Stimulated activated CD8-positive, alpha-beta memory T cell treated with anti-CD3 and anti-CD28 coated beads, Interleukin-2, amount 100 ng/mL, for 48 hours (primary cell): ENCODE measurements at regions not wholly inside any gene's neighbourhood (a gene's known extent, or its start where the extent isn't known, plus 50 kb on each side); places are given as distances from the start of the nearest gene placed in this dataset.
A peak's percentile ranks its signal among the peaks of the same experiment; 100 is the strongest.
"Not testable (repeated sequence)": the region's sequence is repeated elsewhere in the genome, so short reads cannot be mapped to it uniquely, and the experiment has no call there.

Experiments
- DNase-seq, 2 donors: peaks; one replicate each; pipeline ENCODE4 v3.0.0-alpha.2; 2020; ENCODE audit warnings: low read depth in 2 of 2

GRCh38 chr12:4822572-4822971 lies 87.1 kb upstream of the KCNA1 start:
- DNase-seq, result no peak

- no peak for DNase-seq
These were observed 85.3 kb upstream of the KCNA1 start for GRCh38 chr12:4824380-4824779.

- no peak for DNase-seq
These were observed 84.5 kb upstream of the KCNA1 start for GRCh38 chr12:4825011-4825858.

DNA sequence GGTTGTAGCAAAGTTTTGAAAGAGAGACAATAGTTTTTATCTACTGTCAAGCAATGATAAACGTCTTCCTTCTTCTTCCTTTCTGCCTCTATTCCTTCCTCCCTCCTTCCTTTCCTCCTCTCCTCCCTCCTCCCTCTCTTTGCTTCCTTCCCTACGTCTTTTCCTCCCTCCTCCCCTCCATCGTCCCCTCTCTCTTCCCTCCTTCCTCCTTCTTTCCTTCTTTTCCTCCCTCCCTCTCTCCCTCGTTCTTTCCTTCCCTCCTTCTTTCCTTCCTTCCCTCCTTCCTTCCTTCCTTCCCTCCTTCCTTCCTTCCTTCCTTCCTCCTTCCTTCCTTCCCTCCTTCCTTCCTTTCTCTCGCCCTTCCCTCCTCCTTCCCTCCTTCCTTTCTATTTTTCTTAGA lies 82.8 kb upstream of the KCNA1 start:
- DNase-seq, result no peak

DNA sequence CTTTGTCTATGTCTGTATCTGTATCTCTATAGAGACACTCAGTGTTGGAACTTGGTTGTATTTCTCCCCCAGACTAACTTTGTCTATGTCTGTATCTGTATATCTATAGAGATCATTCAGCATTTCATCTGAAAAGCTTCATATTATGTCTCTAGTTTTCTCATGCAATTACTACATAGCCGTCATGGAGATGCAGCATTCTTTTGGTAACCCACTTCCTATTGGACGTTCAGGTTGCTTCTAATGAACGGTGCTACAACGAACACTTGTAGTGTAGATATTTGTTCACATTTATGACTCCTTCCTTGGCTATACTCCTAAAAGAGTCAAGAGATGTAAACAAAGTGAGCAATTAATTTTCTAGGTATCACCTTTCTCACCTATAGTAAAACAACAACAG lies 81.5 kb upstream of the KCNA1 start:
- no peak for DNase-seq

DNA sequence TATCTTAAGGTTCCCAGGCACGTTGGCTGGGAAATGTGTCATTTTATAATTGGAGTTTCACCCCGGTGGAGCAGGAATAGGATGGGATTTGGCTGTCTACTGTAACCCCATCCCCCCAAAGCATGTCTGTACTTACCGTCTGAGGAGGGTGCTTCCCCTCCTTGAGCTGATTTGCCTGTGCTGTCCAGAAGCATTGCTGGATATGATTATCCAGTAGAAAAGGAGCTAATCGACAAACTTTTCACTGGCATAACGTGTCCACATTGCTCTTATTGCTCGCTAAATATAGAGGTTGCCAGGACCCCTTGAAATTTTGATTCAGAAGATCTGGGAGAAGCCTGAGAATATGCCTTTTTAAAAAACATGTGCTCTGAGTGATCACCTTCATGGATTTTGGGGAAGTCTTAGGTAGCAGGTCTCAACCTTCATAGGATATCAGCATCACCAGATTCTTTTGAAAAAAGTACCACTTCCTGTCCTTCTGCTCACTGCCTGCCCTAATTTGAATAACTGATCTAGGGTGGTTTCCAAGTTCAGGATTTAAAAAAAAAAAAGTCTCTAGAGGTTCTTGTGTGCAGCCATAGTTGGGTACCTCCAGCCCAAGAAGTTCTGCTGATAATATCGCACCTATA lies 80.4 kb upstream of the KCNA1 start:
- no peak for DNase-seq

- DNase-seq, result no peak
These were observed 79.9 kb upstream of the KCNA1 start for GRCh38 chr12:4829793-4830162.

GRCh38 chr12:4830556-4831210 lies 79.0 kb upstream of the KCNA1 start:
- DNase-seq, result no peak

DNA sequence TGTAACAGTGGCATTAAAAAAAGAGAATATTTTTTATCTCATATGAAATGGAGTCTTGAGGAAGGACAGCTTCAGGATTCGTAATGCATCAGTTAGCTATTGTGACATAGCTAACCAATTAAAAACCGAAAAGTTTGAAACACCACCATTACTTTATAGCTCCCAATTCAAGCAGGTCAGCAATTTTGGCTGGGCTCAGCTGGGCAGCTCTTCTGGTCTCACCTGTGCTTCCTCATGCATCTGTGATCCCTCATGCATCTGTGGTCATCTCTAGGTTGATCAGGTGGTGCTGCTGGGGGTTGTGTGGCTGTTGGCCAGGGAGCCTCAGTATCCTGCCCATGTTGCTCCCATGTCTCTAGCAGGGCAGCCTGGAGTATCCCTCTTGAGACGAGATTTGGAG lies 76.7 kb upstream of the KCNA1 start:
- no peak for DNase-seq

DNA sequence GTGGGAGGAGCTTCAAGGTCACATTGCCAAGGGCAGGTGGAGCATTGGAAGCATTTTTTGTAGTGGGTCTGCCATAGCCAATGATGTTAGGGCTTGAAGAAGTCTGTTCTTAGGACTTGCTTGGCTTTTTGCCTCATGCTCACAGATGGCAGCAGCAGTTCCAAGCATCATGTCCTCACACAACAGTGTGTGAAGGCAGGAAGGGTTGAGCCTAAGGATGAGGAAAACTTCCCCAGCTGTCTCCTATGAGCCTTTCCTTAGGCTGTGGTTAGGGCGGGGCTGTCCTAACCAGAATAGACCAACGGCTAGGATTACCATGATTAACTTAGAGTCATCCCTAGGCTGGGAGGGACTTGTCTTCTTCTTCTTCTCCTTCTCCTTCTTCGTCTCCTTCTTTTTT lies 76.2 kb upstream of the KCNA1 start:
- no peak for DNase-seq

DNA sequence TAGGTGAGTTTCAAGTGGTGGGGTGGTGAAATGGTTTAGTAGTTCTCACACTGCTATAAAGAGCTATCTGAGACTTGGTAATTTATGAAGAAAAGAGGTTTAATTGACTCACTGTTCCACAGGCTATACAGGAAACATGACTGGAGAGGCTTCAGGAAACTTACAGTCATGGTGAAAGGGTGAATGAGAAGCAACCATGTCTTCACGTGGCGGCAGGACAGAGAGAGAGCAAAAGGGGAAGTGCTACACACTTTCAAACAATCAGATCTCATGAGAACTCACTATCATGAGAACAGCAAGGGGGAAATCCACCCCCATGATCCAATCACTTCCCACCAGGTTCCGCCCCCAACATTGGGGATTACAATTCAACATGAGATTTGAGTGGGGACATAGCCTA lies 67.3 kb upstream of the KCNA1 start:
- not testable (repeated sequence) for DNase-seq

- no peak for DNase-seq
These were observed 65.8 kb upstream of the KCNA1 start for GRCh38 chr12:4843907-4844306.

DNA sequence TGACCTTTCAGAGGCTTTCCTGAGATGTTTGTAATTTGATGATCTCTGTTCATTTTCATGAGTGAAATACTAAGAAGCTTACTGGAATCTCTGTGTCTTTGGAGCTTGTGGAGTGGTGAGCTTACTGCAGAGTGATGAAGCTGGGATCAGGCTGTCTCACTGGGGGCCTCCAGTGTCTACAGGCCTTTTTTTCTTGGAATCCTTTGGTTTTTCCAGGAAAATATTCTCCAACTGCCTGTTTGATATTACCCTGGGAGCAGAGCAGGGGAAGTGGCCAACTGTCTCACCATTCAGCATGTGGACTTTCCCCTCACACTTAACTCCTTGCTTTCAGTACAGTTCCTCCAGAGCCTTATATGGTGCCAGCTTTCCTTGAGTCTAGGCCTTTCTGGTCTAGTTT lies 62.0 kb upstream of the KCNA1 start:
- no peak for DNase-seq

GRCh38 chr12:4849115-4849541 lies 60.6 kb upstream of the KCNA1 start:
- no peak for DNase-seq

- no peak for DNase-seq
These were observed 59.8 kb upstream of the KCNA1 start for GRCh38 chr12:4849795-4850345.

GRCh38 chr12:4850857-4851380 lies 58.8 kb upstream of the KCNA1 start:
- no peak for DNase-seq

- no peak for DNase-seq
These were observed 57.4 kb upstream of the KCNA1 start for GRCh38 chr12:4852308-4852707.

DNA sequence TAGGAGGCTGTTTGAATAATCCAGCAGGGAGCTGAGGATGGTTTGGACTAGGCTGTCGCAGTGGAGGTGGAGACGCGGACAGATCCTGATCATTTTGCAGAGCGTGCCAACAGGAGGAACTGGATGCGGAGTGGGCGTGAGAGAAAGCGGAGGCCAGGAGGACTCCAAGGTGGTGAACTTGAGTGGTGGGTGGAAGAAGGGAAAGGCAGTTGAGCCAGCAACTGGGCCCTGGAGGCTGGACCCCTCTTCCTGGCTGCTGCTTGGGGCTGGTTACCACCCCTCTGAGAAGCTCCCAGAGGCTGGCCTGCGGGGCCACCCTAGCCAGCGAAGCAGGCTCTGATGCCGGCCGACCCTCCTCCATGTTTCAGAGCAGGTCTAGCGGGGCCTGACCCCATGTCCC lies 56.8 kb upstream of the KCNA1 start:
- no peak for DNase-seq

- no peak for DNase-seq
These were observed 54.4 kb upstream of the KCNA1 start for GRCh38 chr12:4855121-4855924.

DNA sequence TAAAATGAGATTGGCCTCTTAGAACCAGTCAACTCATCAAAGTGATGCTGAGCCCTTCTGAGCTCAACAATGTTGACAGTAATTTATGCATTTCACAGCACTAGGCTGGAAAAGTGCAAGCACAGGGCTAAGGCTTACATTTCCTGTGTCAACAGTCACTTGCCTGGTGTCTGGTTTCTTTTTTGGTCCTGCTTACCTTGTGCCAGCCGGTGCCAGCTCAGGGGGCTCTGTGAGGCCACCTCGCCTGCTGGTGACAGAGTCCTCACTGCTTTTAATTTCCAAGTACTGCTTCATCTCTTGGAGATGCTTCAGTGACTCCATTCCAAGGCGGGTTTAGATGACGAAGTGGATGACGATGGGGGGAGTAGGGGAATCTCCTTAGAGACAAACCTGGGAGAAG lies 53.1 kb upstream of the KCNA1 start:
- no peak for DNase-seq

GRCh38 chr12:4857472-4858291 lies 52.0 kb upstream of the KCNA1 start:
- peak; percentile 51 to 71 for DNase-seq
